A549 (cell line): ENCODE measurements at regions not wholly inside any gene's neighbourhood (a gene's known extent, or its start where the extent isn't known, plus 50 kb on each side); places are given as distances from the start of the nearest gene placed in this dataset.

Experiments
- ATAC-seq, 2 experiments: fragments of 200-7000 bp in 1 of 2; fragments of >200 bp in 1 of 2; cut with Nextera tagmentation in 1 of 2; cut with Tn5 transposase in 1 of 2; 3 replicates each; pipeline versions ENCODE4 v1.8.0 to v1.9.1; 2018 to 2020; ENCODE audit warnings: mild to moderate bottlenecking in 1 of 2, moderate library complexity in 1 of 2
- CTCF ChIA-PET: fragments of 300-600 bp; sonication (Branson Sonifier 250); formaldehyde crosslinking; extraction: SDS; loops from one replicate; lab custom pipeline; 2021; ENCODE audit warnings: antibody characterized with exemption, inconsistent platforms; lab: Yijun Ruan, JAX
- POLR2A ChIA-PET: fragments of 350-600 bp; formaldehyde crosslinking; extraction: SDS; loops from one replicate; lab custom pipeline; 2021; ENCODE audit warnings: antibody characterized with exemption, inconsistent platforms; lab: Yijun Ruan, JAX
- DNase-seq, 2 experiments: peaks; one replicate each; pipeline versions ENCODE4 v3.0.0 to v3.0.0-alpha.2; 2011 to 2016; ENCODE audit warnings: low read depth in 1 of 2, low spot score in 1 of 2
- FAIRE-seq: peaks from 2 replicates; lab custom pipeline; 2011; peaks lifted over from hg19 to GRCh38; lab: Jason Lieb, UNC
- H3K27ac ChIP-seq, 2 experiments: fragments of >200 bp; sonication (Bioruptor Twin); formaldehyde crosslinking; 3 replicates each; pipeline ENCODE4 v1.5.1; 2016 to 2017
- H3K4me1 ChIP-seq: fragments of >200 bp; sonication (Bioruptor Twin); formaldehyde crosslinking; 3 replicates; pipeline ENCODE4 v1.6.1; 2016
- H3K4me2 ChIP-seq: fragments of >200 bp; sonication (Bioruptor Twin); formaldehyde crosslinking; 3 replicates; pipeline ENCODE4 v1.6.1; 2016
- H3K4me3 ChIP-seq: fragments of >200 bp; sonication (Bioruptor Twin); formaldehyde crosslinking; 3 replicates; pipeline ENCODE4 v1.5.1; 2016
- H3K9me3 ChIP-seq: fragments of >200 bp; sonication (Bioruptor Twin); formaldehyde crosslinking; 3 replicates; pipeline ENCODE4 v1.6.1; 2016
- CBX2 ChIP-seq: fragments of 200-600 bp; sonication (generic); IDR thresholded peaks from 2 replicates; pipeline ENCODE4 v1.6.1; 2016; ENCODE audit warnings: low read depth, mild to moderate bottlenecking, borderline replicate concordance
- CEBPB ChIP-seq, 2 experiments: fragments of >200 bp in 1 of 2; sonication (Bioruptor Twin) in 1 of 2; formaldehyde crosslinking in 1 of 2; IDR thresholded peaks; 2 replicates each; pipeline ENCODE4 v1.6.1; 2012 to 2016
- EHF ChIP-seq: fragments of 250-450 bp; sonication (Bioruptor Pico); IDR thresholded peaks from 2 replicates; pipeline ENCODE4 v1.5.0; 2020; ENCODE audit warnings: mild to moderate bottlenecking
- EP300 ChIP-seq, 2 experiments: fragments of >200 bp; sonication (Bioruptor Twin); formaldehyde crosslinking; IDR thresholded peaks; 2 replicates in 1 of 2; 3 replicates in 1 of 2; pipeline ENCODE4 v1.6.1; 2016 to 2017
- GATA3 ChIP-seq: IDR thresholded peaks from 2 replicates; pipeline ENCODE4 v1.6.1; 2012; ENCODE audit warnings: borderline replicate concordance
- JUN ChIP-seq, 2 experiments: fragments of >200 bp; sonication (Bioruptor Twin); formaldehyde crosslinking; IDR thresholded peaks; 2 replicates in 1 of 2; 3 replicates in 1 of 2; pipeline ENCODE4 v1.6.1; 2016 to 2017
- JUNB ChIP-seq: fragments of >200 bp; sonication (Bioruptor Twin); formaldehyde crosslinking; IDR thresholded peaks from 2 replicates; pipeline ENCODE4 v1.6.1; 2016
- MAFK ChIP-seq: fragments of 450-650 bp; IDR thresholded peaks from 2 replicates; pipeline ENCODE4 v1.6.1; 2014; ENCODE audit not compliant: partially characterized antibody
- MAZ ChIP-seq: fragments of 150-350 bp; IDR thresholded peaks from 2 replicates; pipeline ENCODE4 v1.6.1; 2014; ENCODE audit warnings: antibody characterized with exemption, low read depth, low read length, borderline replicate concordance
- NPAS2 ChIP-seq: fragments of 250-450 bp; sonication (Bioruptor Pico); IDR thresholded peaks from 2 replicates; pipeline ENCODE4 v1.8.0; 2022; ENCODE audit warnings: mild to moderate bottlenecking, moderate library complexity, borderline replicate concordance
- PHF8 ChIP-seq: fragments of 200-600 bp; sonication (generic); IDR thresholded peaks from 2 replicates; pipeline ENCODE4 v1.6.1; 2016; ENCODE audit warnings: low read depth, mild to moderate bottlenecking, antibody characterized with exemption, moderate library complexity, borderline replicate concordance
- RAD21 ChIP-seq, 2 experiments: fragments of >200 bp in 1 of 2; sonication (Bioruptor Twin) in 1 of 2; formaldehyde crosslinking in 1 of 2; IDR thresholded peaks in 1 of 2; conservative IDR thresholded peaks in 1 of 2; 2 replicates in 1 of 2; 3 replicates in 1 of 2; pipeline ENCODE4 v1.6.1; 2012 to 2018; ENCODE audit warnings: inconsistent platforms in 1 of 2
- RCOR1 ChIP-seq: fragments of 150-350 bp; IDR thresholded peaks from 2 replicates; pipeline ENCODE4 v1.6.1; 2014; ENCODE audit warnings: antibody characterized with exemption, low read length, low read depth
- TP53 ChIP-seq: fragments of 250-450 bp; sonication (Bioruptor Pico); IDR thresholded peaks from 2 replicates; pipeline ENCODE4 v1.5.0; 2021; ENCODE audit warnings: mild to moderate bottlenecking, moderate library complexity
- ZNF302 ChIP-seq: fragments of 250-450 bp; sonication (Bioruptor Pico); IDR thresholded peaks from 2 replicates; pipeline ENCODE4 v1.9.0; 2021; ENCODE audit warnings: inconsistent platforms, mild to moderate bottlenecking, moderate library complexity
- ZSCAN20 ChIP-seq: fragments of 250-450 bp; sonication (Bioruptor Pico); IDR thresholded peaks from 2 replicates; pipeline ENCODE4 v1.8.0; 2022; ENCODE audit warnings: mild to moderate bottlenecking, moderate library complexity
- WGBS: methylation state at CpG from one replicate; pipeline ENCODE4 v1.1.6; 2017; ENCODE audit errors: missing lambda C conversion rate; 5-methylcytosine and 5-hydroxymethylcytosine counted together
- TF ChIP-seq, protein P1 (sequence below): IDR thresholded peaks from 2 replicates; pipeline ENCODE4 v1.6.1; 2012
- TF ChIP-seq, protein P2 (sequence below): fragments of 250-450 bp; sonication (Bioruptor Pico); IDR thresholded peaks from 2 replicates; pipeline ENCODE4 v1.5.0; 2021; ENCODE audit warnings: mild to moderate bottlenecking, moderate library complexity, borderline replicate concordance
- TF ChIP-seq, protein P3 (sequence below): fragments of >200 bp; sonication (Bioruptor Twin); formaldehyde crosslinking; IDR thresholded peaks from 2 replicates; pipeline ENCODE4 v1.6.1; 2016
- TF ChIP-seq, protein P4 (sequence below): IDR thresholded peaks from 2 replicates; pipeline ENCODE4 v1.6.1; 2012; ENCODE audit warnings: low read depth, borderline replicate concordance
- TF ChIP-seq, protein P5 (sequence below): fragments of >200 bp; sonication (Bioruptor Twin); formaldehyde crosslinking; IDR thresholded peaks from 3 replicates; pipeline ENCODE4 v1.5.1; 2016
- TF ChIP-seq, protein P6 (sequence below): fragments of 450-650 bp; IDR thresholded peaks from 2 replicates; pipeline ENCODE4 v1.6.1; 2014; ENCODE audit warnings: antibody characterized with exemption

DNA sequence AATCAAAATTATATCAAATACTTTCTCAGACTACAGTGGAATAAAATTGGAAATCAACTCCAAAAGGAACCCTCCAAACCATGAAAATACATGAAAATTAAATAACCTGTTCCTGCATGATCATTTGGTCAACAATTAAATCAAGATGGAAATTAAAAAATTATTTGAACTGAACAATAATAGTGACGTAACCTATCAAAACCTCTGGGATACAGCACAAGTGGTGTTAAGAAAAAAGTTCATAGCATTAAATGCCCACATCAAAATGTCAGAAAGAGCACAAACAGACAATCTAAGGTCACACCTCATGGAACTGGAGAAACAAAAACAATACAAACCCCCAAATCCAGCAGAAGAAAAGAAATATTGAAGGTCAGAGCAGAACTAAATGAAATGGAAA lies 1460.7 kb downstream of the OLFM4 start (continued):
- TF ChIP-seq RCOR1 (no peak), MAZ (no peak)
- TF ChIP-seq, protein P1, sequence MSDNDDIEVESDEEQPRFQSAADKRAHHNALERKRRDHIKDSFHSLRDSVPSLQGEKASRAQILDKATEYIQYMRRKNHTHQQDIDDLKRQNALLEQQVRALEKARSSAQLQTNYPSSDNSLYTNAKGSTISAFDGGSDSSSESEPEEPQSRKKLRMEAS, result no peak
- TF ChIP-seq, protein P2, sequence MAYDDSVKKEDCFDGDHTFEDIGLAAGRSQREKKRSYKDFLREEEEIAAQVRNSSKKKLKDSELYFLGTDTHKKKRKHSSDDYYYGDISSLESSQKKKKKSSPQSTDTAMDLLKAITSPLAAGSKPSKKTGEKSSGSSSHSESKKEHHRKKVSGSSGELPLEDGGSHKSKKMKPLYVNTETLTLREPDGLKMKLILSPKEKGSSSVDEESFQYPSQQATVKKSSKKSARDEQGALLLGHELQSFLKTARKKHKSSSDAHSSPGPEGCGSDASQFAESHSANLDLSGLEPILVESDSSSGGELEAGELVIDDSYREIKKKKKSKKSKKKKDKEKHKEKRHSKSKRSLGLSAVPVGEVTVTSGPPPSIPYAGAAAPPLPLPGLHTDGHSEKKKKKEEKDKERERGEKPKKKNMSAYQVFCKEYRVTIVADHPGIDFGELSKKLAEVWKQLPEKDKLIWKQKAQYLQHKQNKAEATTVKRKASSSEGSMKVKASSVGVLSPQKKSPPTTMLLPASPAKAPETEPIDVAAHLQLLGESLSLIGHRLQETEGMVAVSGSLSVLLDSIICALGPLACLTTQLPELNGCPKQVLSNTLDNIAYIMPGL (CRISPR knock-in tag), result no peak

DNA sequence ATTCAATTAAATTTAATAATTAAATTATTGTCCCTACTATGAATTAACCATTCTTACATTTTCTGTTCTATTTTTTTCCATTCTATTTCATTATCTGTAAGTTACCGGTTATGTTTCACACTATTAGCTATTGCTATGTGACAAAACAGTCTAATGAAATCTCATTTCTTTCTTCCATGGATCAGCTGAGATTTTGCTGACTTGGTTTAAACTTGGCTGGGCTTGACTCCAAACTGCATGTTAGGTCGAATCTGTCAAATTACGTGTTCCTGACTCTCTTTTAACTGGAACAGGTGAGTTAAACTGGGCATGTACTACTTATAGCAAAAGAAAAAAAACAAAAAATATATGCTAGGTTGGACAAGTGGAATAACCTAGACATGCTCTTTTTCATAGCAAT lies 1464.4 kb downstream of the OLFM4 start:
- POLR2A ChIA-PET, result no interaction called here
- TF ChIP-seq JUN (IDR thresholded peaks at IDR 0.05) (no peak), PHF8 (no peak), TP53 (CRISPR knock-in tag) (no peak), ZSCAN20 (CRISPR knock-in tag) (no peak), MAZ (no peak), EHF (CRISPR knock-in tag) (no peak), NPAS2 (CRISPR knock-in tag) (no peak), CEBPB (IDR thresholded peaks at IDR 0.05) (no peak), RAD21 (conservative IDR thresholded peaks at IDR 0.05 in 1 of 2, IDR thresholded peaks at IDR 0.05 in 1 of 2) (no peak), JUNB (no peak), ZNF302 (CRISPR knock-in tag) (no peak), EP300 (IDR thresholded peaks at IDR 0.05) (no peak), GATA3 (no peak), CBX2 (no peak), MAFK (no peak)
- TF ChIP-seq, protein P3, sequence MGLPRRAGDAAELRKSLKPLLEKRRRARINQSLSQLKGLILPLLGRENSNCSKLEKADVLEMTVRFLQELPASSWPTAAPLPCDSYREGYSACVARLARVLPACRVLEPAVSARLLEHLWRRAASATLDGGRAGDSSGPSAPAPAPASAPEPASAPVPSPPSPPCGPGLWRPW, result no peak
- TF ChIP-seq, protein P4, sequence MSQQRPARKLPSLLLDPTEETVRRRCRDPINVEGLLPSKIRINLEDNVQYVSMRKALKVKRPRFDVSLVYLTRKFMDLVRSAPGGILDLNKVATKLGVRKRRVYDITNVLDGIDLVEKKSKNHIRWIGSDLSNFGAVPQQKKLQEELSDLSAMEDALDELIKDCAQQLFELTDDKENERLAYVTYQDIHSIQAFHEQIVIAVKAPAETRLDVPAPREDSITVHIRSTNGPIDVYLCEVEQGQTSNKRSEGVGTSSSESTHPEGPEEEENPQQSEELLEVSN, result no peak
- TF ChIP-seq, protein P5, sequence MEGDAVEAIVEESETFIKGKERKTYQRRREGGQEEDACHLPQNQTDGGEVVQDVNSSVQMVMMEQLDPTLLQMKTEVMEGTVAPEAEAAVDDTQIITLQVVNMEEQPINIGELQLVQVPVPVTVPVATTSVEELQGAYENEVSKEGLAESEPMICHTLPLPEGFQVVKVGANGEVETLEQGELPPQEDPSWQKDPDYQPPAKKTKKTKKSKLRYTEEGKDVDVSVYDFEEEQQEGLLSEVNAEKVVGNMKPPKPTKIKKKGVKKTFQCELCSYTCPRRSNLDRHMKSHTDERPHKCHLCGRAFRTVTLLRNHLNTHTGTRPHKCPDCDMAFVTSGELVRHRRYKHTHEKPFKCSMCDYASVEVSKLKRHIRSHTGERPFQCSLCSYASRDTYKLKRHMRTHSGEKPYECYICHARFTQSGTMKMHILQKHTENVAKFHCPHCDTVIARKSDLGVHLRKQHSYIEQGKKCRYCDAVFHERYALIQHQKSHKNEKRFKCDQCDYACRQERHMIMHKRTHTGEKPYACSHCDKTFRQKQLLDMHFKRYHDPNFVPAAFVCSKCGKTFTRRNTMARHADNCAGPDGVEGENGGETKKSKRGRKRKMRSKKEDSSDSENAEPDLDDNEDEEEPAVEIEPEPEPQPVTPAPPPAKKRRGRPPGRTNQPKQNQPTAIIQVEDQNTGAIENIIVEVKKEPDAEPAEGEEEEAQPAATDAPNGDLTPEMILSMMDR, result no peak
- TF ChIP-seq, protein P2 (CRISPR knock-in tag), result no peak
- TF ChIP-seq, protein P6, sequence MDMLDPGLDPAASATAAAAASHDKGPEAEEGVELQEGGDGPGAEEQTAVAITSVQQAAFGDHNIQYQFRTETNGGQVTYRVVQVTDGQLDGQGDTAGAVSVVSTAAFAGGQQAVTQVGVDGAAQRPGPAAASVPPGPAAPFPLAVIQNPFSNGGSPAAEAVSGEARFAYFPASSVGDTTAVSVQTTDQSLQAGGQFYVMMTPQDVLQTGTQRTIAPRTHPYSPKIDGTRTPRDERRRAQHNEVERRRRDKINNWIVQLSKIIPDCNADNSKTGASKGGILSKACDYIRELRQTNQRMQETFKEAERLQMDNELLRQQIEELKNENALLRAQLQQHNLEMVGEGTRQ, result no peak
- TF ChIP-seq, all 56 proteins: peak for 0
- Histone ChIP-seq H3K4me2 (no peak overlapping the region), H3K9me3 (no peaks in the 10 kb centered on the region), H3K27ac (no peak overlapping the region), H3K4me1 (no peaks in the 10 kb centered on the region), H3K4me3 (no peak overlapping the region)
- 31% methylated on average over 3 of the region's 3 CpGs for WGBS
- no peak for FAIRE-seq
- no peak for ATAC-seq
- CTCF ChIA-PET, result no interaction called here
- DNase-seq, result no peak
